ENCODE measurements at regions not wholly inside any gene's neighbourhood (a gene's known extent, or its start where the extent isn't known, plus 50 kb on each side); places are given as distances from the start of the nearest gene placed in this dataset.

DNA sequence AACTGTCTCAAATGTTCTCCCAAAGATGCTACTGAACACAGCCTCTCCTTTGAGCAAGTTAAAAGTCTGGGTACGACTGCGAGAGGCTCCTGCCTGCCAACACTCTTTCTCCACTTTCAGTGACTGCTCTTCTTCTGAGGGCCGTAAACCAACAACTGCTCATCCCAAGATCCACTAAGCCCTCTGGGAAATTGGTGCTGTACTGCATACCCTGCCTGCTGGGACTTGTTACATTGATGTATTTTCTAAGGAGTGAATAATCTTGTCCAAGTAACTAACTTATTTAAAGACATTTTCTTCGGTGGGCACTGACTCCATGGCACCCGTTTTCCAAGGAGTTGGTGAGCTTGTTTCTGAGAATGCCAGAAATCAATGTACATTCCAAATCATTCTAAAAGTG is 87.2 kb downstream of the ZNF280B start (continued):
- TF ChIP-seq EGR1 (IDR thresholded peaks at IDR 0.05; ENCODE audit: borderline replicate concordance, low read depth, low read length) (no peak), CHD1 (IDR thresholded peaks at IDR 0.05; ENCODE audit: low read depth, low read length) (no peak), SIX5 (IDR thresholded peaks at IDR 0.05; ENCODE audit: low read depth, low read length) (no peak), NRF1 (IDR thresholded peaks at IDR 0.05; ENCODE audit: low read depth, low read length) (no peak)

Measured in H1 (cell line).